ENCODE measurements at regions not wholly inside any gene's neighbourhood (a gene's known extent, or its start where the extent isn't known, plus 50 kb on each side); places are given as distances from the start of the nearest gene placed in this dataset.

- no peak overlapping the region for H3K18ac ChIP-seq (ENCODE audit: insufficient read length, low read depth, low read length)
- no peak overlapping the region for H2BK5ac ChIP-seq (ENCODE audit: insufficient read length, low read length)
- H3K4me2 ChIP-seq (ENCODE audit: insufficient read depth, insufficient read length, low read length) = no peak overlapping the region
- Mint-ChIP-seq H3K4me3 (no peak overlapping the region; a peak in 1 of 5 replicates), H3K27me3 (ENCODE audit: low read depth) (peaks cover 2% of the 10 kb centered on the region; the same call in 1 of the 2 replicates), H3K4me1 (peaks cover 20 to 24% of the 10 kb centered on the region in 2 experiments), H3K27ac (no peak overlapping the region; a peak in 1 of 7 replicates), H3K9me3 (peaks cover 21 to 22% of the 10 kb centered on the region in 2 experiments), H3K36me3 (ENCODE audit: insufficient read depth in 1 of 3, low read depth in 3 of 3) (peaks cover 13 to 23% (median 20%) of the 10 kb centered on the region in 3 experiments)
- H2BK12ac ChIP-seq (ENCODE audit: insufficient read length, low read depth, low read length) = no peak overlapping the region
- no peak overlapping the region for H2AFZ ChIP-seq (ENCODE audit: low read length)
- no peaks in the 10 kb centered on the region for H3K27me3 ChIP-seq (ENCODE audit: insufficient read depth, low read length)
- no peak overlapping the region for H3K9ac ChIP-seq (ENCODE audit: extremely low read depth, insufficient read length, low read length)
- H3K56ac ChIP-seq (ENCODE audit: insufficient read length, low read depth, low read length) = no peak overlapping the region
- no peaks in the 10 kb centered on the region for H3K23me2 ChIP-seq (ENCODE audit: insufficient read length, low read depth, low read length, poor library complexity, severe bottlenecking)
- H3K27ac ChIP-seq (ENCODE audit: insufficient read length, low read depth, low read length) = no peak overlapping the region
- H4K8ac ChIP-seq (replicated peaks; ENCODE audit: insufficient read length, low read depth, low read length) = no peak overlapping the region
- no peak for TF ChIP-seq CTCF (conservative IDR thresholded peaks at IDR 0.05)
- H4K20me1 ChIP-seq (ENCODE audit: control insufficient read depth, insufficient read depth, insufficient read length) = no peaks in the 10 kb centered on the region
- H2BK15ac ChIP-seq (ENCODE audit: low read depth, low read length) = no peak overlapping the region
- H2AK5ac ChIP-seq (ENCODE audit: insufficient read length, low read length) = no peak overlapping the region
- peaks cover 10% of the 10 kb centered on the region for H3K4me1 ChIP-seq (ENCODE audit: insufficient read depth, low read length)
- H2BK120ac ChIP-seq (ENCODE audit: low read depth, low read length, poor library complexity, severe bottlenecking) = no peak overlapping the region
- whole genome bisulfite sequencing (ENCODE audit: extremely low coverage, insufficient read length, low lambda C conversion rate) = no CpG with 5 or more reads among the region's 7 CpGs
- peaks cover 5% of the 10 kb centered on the region for H3K9me3 ChIP-seq (ENCODE audit: control insufficient read depth, low read depth, low read length)
- no peaks in the 10 kb centered on the region for H3K79me2 ChIP-seq (ENCODE audit: insufficient read depth, low read length)
- no peak overlapping the region for H3K23ac ChIP-seq (ENCODE audit: insufficient read length, low read depth, low read length)
- H4K91ac ChIP-seq (ENCODE audit: insufficient read length, low read depth, low read length) = no peak overlapping the region
- no peak overlapping the region for H4K5ac ChIP-seq (ENCODE audit: insufficient read length, low read depth, low read length)
- H2BK20ac ChIP-seq (ENCODE audit: low read depth, low read length, poor library complexity, severe bottlenecking) = no peak overlapping the region
- no peak overlapping the region for H3T11ph ChIP-seq (ENCODE audit: low read length)
- no peak overlapping the region for H3K4ac ChIP-seq (ENCODE audit: low read depth, low read length)
- DNase-seq = no peak
- no peak overlapping the region for H3K14ac ChIP-seq (ENCODE audit: insufficient read depth, low read length)
- no peaks in the 10 kb centered on the region for H3K79me1 ChIP-seq (ENCODE audit: insufficient read depth, low read depth, low read length, poor library complexity, severe bottlenecking)
Observed at GRCh38 chr15:29900237-29901189, 78.2 kb upstream of the TJP1 start.
